ENCODE measurements at regions not wholly inside any gene's neighbourhood (a gene's known extent, or its start where the extent isn't known, plus 50 kb on each side); places are given as distances from the start of the nearest gene placed in this dataset.
"Not testable (repeated sequence)": the region's sequence is repeated elsewhere in the genome, so short reads cannot be mapped to it uniquely, and the experiment has no call there.

GRCh38 chr20:29874476-29875202 is 1382.8 kb upstream of the DEFB115 start:
- H3K4me3 ChIP-seq (ENCODE audit: low read length): no peak overlapping the region
- TF ChIP-seq ZNF274 (IDR thresholded peaks at IDR 0.05; ENCODE audit: low read depth, low read length): no peak

- H3K4me3 ChIP-seq (ENCODE audit: low read length): not testable (repeated sequence)
Measured at GRCh38 chr20:29875321-29876083, 1382.0 kb upstream of the DEFB115 start.

- not testable (repeated sequence) for H3K4me3 ChIP-seq (ENCODE audit: low read length)
Measured at GRCh38 chr20:29876084-29876910, 1381.2 kb upstream of the DEFB115 start.

GRCh38 chr20:29876911-29877285 is 1380.6 kb upstream of the DEFB115 start:
- H3K4me3 ChIP-seq (ENCODE audit: low read length): no peak overlapping the region; the same call in 1 of the 2 replicates
- no peak for TF ChIP-seq ZNF274 (IDR thresholded peaks at IDR 0.05; ENCODE audit: low read depth, low read length)

GRCh38 chr20:29877411-29878280 is 1379.8 kb upstream of the DEFB115 start:
- H3K4me3 ChIP-seq (ENCODE audit: low read length): peak overlapping the region; percentile 1; the same call in 1 of the 2 replicates

GRCh38 chr20:29878281-29878741 is 1379.2 kb upstream of the DEFB115 start:
- TF ChIP-seq ZNF274 (IDR thresholded peaks at IDR 0.05; ENCODE audit: low read depth, low read length): no peak
- peak overlapping the region; percentile 16; the same call in 1 of the 2 replicates for H3K4me3 ChIP-seq (ENCODE audit: low read length)

- no peak for TF ChIP-seq ZNF274 (IDR thresholded peaks at IDR 0.05; ENCODE audit: low read depth, low read length)
- peak overlapping the region; percentile 16; the same call in 1 of the 2 replicates for H3K4me3 ChIP-seq (ENCODE audit: low read length)
Measured at GRCh38 chr20:29878777-29879442, 1378.6 kb upstream of the DEFB115 start.

GRCh38 chr20:29881107-29881506 is 1376.4 kb upstream of the DEFB115 start:
- not testable (repeated sequence) for H3K4me3 ChIP-seq (ENCODE audit: low read length)

- H3K4me3 ChIP-seq (ENCODE audit: low read length): not testable (repeated sequence)
Measured at GRCh38 chr20:29883514-29884219, 1373.8 kb upstream of the DEFB115 start.

DNA sequence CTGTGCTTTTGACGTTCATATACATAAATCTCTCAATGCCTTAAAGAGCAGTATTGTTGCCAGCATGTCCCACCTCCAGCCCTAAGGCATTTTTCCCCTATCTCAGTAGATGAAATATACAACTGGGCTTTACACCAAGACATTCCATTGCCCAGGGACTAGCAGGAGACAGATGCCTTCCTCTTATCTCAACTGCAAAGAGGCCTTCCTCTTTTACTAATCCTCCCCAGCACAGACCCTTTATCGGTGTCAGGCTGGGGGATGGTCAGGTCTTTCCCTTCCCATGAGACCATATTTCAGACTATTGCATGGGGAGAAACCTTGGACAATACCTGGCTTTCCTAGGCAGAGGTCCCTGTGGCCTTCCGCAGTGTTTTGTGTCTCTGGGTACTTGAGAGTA is 1373.1 kb upstream of the DEFB115 start:
- not testable (repeated sequence) for H3K4me3 ChIP-seq (ENCODE audit: low read length)

- H3K4me3 ChIP-seq (ENCODE audit: low read length): not testable (repeated sequence)
Measured at GRCh38 chr20:29885282-29886185, 1371.9 kb upstream of the DEFB115 start.

- H3K4me3 ChIP-seq (ENCODE audit: low read length): not testable (repeated sequence)
Measured at GRCh38 chr20:29891555-29891954, 1365.9 kb upstream of the DEFB115 start.

Measured in GM08714 (cell line).